Neutrophil (primary cell): ENCODE measurements at regions not wholly inside any gene's neighbourhood (a gene's known extent, or its start where the extent isn't known, plus 50 kb on each side); places are given as distances from the start of the nearest gene placed in this dataset.

ENCODE experiments used
- H3K27ac ChIP-seq: fragments of 200-600 bp; sonication (generic); 2 replicates; pipeline ENCODE4 v1.5.1; 2016; ENCODE audit warnings: mild to moderate bottlenecking, moderate library complexity
- H3K27me3 ChIP-seq: fragments of 200-600 bp; sonication (generic); 2 replicates; pipeline ENCODE4 v1.6.0; 2016; ENCODE audit warnings: mild to moderate bottlenecking
- H3K36me3 ChIP-seq: fragments of 200-600 bp; sonication (generic); 2 replicates; pipeline ENCODE4 v1.5.1; 2017
- H3K4me1 ChIP-seq, 2 experiments: fragments of 200-600 bp in 1 of 2; sonication (generic) in 1 of 2; 1 replicate in 1 of 2; 2 replicates in 1 of 2; pipeline versions ENCODE4 v1.5.1 to v1.6.1; 2013 to 2016; ENCODE audit warnings: low read depth in 1 of 2, low read length in 1 of 2, mild to moderate bottlenecking in 1 of 2, moderate library complexity in 1 of 2; ENCODE audit not compliant: control insufficient read depth in 1 of 2, insufficient read depth in 1 of 2
- H3K4me3 ChIP-seq, 2 experiments: fragments of 200-600 bp in 1 of 2; sonication (generic) in 1 of 2; 1 replicate in 1 of 2; 2 replicates in 1 of 2; pipeline ENCODE4 v1.5.1; 2013 to 2016; ENCODE audit warnings: low read depth in 1 of 2, low read length in 1 of 2, mild to moderate bottlenecking in 1 of 2, moderate library complexity in 1 of 2
- H3K9me3 ChIP-seq: fragments of 200-600 bp; sonication (generic); 2 replicates; pipeline ENCODE4 v1.5.1; 2016
- TF ChIP-seq, protein P1 (sequence below): fragments of 200-600 bp; sonication (generic); IDR thresholded peaks from 2 replicates; pipeline ENCODE4 v1.5.1; 2016; ENCODE audit warnings: antibody characterized with exemption

DNA sequence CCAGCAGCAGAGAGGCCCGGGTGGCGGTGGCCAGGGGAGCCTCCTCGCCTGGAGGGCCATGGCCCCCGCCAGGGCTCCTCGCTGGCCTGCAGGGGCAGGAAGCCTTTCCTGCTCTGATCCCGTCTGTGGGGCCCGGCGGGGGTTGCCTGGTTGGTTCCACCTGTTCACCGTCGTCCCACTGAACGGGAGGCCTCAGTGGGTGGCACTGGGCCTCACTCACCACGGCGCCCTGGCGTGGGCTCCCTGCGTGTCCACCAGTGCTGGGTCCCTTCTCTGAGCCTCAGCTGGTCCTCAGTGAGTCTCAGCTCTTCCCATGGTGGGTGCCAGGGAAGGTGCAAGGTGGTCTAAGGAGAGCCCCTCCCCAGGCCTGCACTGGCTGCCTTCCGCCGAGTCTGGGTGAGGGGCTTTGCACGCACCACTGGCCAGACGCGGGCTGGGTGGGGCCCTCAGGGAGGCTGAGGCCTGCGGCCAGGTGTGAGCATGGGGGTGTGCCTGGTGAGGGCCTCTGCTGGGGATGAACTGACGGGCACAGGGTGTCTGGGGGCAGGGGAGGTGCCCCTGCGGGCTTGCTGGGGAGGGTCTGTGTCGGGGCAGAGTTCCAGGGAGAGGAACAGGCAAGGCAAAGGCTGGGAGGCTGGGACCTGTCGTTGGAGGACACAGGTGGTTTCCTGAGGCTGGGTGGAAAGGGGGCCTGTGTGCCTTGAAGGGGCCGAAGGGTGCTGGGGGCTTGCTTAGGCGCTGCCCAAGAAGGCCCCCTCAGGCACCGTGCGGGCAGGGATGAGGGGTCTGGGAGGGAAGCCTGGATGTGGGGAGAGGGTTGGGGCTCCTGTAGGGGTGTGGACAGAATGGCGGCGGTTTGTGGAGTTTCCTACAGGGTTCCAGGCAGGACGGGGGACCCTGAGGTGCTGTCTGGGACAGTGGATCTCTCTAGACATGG is 339.8 kb downstream of the TMEM121 start:
- no peaks in the 10 kb centered on the region for H3K4me1 ChIP-seq
- H3K4me3 ChIP-seq = no peak overlapping the region
- no peak overlapping the region for H3K27ac ChIP-seq
- TF ChIP-seq, protein P1, sequence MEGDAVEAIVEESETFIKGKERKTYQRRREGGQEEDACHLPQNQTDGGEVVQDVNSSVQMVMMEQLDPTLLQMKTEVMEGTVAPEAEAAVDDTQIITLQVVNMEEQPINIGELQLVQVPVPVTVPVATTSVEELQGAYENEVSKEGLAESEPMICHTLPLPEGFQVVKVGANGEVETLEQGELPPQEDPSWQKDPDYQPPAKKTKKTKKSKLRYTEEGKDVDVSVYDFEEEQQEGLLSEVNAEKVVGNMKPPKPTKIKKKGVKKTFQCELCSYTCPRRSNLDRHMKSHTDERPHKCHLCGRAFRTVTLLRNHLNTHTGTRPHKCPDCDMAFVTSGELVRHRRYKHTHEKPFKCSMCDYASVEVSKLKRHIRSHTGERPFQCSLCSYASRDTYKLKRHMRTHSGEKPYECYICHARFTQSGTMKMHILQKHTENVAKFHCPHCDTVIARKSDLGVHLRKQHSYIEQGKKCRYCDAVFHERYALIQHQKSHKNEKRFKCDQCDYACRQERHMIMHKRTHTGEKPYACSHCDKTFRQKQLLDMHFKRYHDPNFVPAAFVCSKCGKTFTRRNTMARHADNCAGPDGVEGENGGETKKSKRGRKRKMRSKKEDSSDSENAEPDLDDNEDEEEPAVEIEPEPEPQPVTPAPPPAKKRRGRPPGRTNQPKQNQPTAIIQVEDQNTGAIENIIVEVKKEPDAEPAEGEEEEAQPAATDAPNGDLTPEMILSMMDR = no peak
- peaks cover 58% of the 10 kb centered on the region for H3K27me3 ChIP-seq
- no peaks in the 10 kb centered on the region for H3K36me3 ChIP-seq
- no peaks in the 10 kb centered on the region for H3K9me3 ChIP-seq

DNA sequence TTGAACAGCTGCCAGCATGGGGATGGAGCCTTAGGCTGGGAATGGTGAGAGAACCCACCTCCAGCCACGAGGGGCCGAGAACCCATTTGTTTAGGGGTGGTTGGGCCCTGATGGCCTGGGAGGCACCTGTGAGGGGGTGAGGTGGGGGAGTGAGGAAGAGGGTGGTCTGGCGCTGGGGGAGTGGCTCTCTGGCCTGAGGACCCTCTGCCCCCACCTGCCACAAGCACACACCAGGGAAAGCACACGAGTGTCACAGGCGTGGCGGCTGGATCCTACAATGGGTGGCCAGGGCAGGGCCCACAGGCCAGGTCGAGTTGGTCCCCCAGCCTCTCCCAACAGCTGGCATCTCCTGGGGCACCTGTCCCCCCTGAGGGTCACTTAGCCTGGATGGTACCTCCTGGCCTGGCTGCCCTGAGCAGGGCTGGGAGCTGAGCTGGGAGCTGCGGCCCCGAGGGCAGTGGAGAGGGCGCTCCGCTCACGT is 340.5 kb downstream of the TMEM121 start:
- H3K4me1 ChIP-seq = no peaks in the 10 kb centered on the region
- H3K36me3 ChIP-seq = no peaks in the 10 kb centered on the region
- TF ChIP-seq, protein P1 = no peak
- H3K27me3 ChIP-seq = peaks cover 51% of the 10 kb centered on the region
- no peaks in the 10 kb centered on the region for H3K9me3 ChIP-seq
- no peak overlapping the region for H3K4me3 ChIP-seq
- no peak overlapping the region for H3K27ac ChIP-seq

DNA sequence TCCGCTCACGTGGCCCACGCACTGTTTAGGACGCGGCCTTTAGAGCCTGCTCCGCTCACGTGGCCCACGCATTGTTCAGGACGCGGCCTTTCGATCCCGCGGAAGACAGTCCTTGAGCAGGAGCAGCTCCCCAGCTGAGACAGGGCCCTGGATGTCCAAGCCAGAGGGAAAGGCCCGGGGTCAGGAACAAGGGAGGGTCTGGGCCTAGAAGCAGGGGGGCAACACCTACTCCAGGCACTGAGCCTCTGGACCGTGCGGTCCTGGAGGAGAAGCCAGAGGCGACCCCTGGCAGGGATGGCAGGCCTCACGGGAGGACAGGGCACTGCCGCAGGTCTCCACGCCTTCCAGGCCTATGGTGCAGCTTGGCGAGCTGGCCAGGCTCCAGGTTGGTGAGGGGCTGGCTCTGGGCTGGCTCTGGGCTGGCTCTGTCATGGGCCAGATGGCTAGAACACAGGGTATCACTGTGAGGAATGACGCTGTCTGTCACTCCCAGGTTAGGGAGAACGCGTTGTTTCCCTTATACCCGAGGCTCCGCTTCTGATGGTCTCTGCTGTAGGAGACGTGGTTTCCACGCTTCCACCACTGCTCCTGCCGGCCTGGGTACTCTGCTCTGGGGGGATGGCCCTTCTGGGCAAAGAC is 341.7 kb downstream of the TMEM121 start:
- Histone ChIP-seq H3K36me3 (no peaks in the 10 kb centered on the region), H3K27me3 (peaks cover 39% of the 10 kb centered on the region), H3K27ac (no peak overlapping the region), H3K4me3 (no peak overlapping the region), H3K4me1 (no peaks in the 10 kb centered on the region), H3K9me3 (no peaks in the 10 kb centered on the region)
- TF ChIP-seq, protein P1 = no peak

DNA sequence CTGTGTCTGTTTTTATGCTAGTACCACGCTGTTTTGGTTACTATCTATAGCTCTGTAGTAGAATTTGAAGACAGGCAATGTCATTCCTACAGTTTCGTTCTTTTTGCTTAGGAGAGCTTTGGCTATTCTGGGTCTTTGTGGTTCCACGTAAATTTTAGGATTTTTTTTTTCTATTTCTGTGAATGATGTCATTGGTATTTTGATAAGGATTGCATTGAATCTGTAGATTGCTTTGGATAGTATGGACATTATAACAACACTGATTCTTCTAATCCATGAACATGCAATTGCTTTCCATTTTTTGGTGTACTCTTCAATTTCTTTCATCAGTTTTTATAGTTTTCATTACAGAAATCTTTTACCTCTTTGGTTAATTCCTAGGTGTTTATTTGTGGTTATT is 345.2 kb downstream of the TMEM121 start:
- H3K4me1 ChIP-seq = no peaks in the 10 kb centered on the region
- H3K4me3 ChIP-seq = no peak overlapping the region
- no peaks in the 10 kb centered on the region for H3K36me3 ChIP-seq
- H3K9me3 ChIP-seq = no peaks in the 10 kb centered on the region
- H3K27ac ChIP-seq = no peak overlapping the region
- peaks cover 7% of the 10 kb centered on the region for H3K27me3 ChIP-seq
- TF ChIP-seq, protein P1 = no peak

DNA sequence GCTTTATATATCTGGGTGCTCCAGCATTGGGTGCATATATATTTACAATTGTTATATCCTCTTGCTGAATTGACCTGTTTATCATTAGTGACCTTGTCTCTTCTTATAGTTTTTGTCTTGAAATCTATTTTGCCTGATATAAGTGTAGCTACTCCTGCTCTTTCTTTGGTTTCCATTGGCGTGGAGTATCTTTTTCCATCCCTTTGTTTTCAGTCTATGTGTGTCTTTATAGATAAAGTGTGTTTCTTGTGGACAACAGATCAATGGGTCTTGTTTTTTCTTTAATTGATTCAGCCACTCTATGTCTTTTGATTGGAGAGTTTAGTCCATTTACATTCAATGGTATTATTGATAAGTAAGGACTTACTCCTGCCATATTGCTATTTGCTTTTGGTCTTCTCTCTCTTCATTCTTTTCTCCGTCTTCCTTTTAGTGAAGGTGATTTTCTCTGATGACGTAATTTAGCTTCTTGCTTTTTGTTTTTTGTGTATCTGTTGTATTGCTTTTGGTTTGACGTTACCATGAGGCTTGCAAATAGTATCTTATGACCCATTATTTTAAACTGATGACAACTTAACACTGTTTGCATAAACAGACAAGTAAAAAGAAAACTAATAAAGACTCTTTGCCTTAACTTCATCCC is 347.6 kb downstream of the TMEM121 start:
- Histone ChIP-seq H3K27ac (no peak overlapping the region), H3K4me3 (no peak overlapping the region), H3K36me3 (no peaks in the 10 kb centered on the region), H3K27me3 (peaks cover 15% of the 10 kb centered on the region), H3K4me1 (no peaks in the 10 kb centered on the region), H3K9me3 (no peaks in the 10 kb centered on the region)
- TF ChIP-seq, protein P1 = no peak
